Testis (tissue), 2 donors: ENCODE measurements at regions not wholly inside any gene's neighbourhood (a gene's known extent, or its start where the extent isn't known, plus 50 kb on each side); places are given as distances from the start of the nearest gene placed in this dataset.

Experiments used
- DNase-seq: peaks from one replicate; pipeline ENCODE4 v3.0.0-alpha.2; 2019
- H3K27ac ChIP-seq, 2 donors: fragments of 200-600 bp; sonication (generic); one replicate each; pipeline ENCODE4 v1.5.1; 2019
- H3K27me3 ChIP-seq: fragments of 200-600 bp; sonication (generic); one replicate; pipeline ENCODE4 v1.5.1; 2019
- H3K36me3 ChIP-seq: fragments of 200-600 bp; sonication (generic); one replicate; pipeline ENCODE4 v1.5.1; 2017; ENCODE audit warnings: low read depth; ENCODE audit errors: missing control alignments
- H3K4me1 ChIP-seq: fragments of 200-600 bp; sonication (generic); one replicate; pipeline ENCODE4 v1.5.1; 2019
- H3K4me3 ChIP-seq, 2 donors: fragments of 200-600 bp; sonication (generic); one replicate each; pipeline ENCODE4 v1.5.1; 2017 to 2019
- H3K9me3 ChIP-seq: fragments of 200-600 bp; sonication (generic); one replicate; pipeline ENCODE4 v1.5.1; 2017
- POLR2A ChIP-seq: fragments of 450-650 bp; IDR thresholded peaks from one replicate; pipeline ENCODE4 v1.6.1; 2017; ENCODE audit warnings: antibody characterized with exemption, mild to moderate bottlenecking, moderate library complexity
- WGBS, 2 donors: methylation state at CpG; one replicate each; pipeline ENCODE4 v1.1.5; 2018; 5-methylcytosine and 5-hydroxymethylcytosine counted together
- intact Hi-C: fragments of 100-400 bp; cut with DNase I; formaldehyde crosslinking; loops from one replicate; pipeline ENCODE4 v1.15.1; 2023; ENCODE audit warnings: low total_unique reads
- TF ChIP-seq, protein P1 (sequence below), 3 experiments: fragments of 450-650 bp in 2 of 3; fragments of 200-600 bp in 1 of 3; sonication (generic) in 1 of 3; IDR thresholded peaks; one replicate each; pipeline ENCODE4 v1.5.1; 2016 to 2019; ENCODE audit warnings: antibody characterized with exemption in 3 of 3, mild to moderate bottlenecking in 2 of 3, moderate library complexity in 1 of 3

DNA sequence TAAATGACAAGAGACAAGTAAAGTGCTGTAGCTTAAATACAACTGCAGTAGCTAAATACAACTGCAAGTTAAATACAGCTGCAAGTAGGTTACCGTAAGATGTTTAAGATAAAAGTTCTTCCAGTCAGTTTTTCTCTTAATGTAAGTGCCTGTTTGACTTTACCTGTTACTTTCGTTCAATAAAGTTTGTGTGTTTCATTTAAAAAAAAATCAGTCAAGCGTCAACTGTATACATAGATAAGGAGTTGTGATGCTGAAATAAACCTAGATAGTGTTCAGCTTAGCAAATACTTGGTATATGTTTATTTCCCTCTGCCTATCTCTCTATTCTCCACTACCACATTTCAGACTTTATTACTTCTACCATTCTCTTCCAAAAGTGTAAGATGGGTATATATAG, 221.2 kb downstream of the NR2F2 start:
- Histone ChIP-seq H3K9me3 (no peaks in the 10 kb centered on the region), H3K27ac (no peak overlapping the region), H3K27me3 (no peaks in the 10 kb centered on the region), H3K4me3 (no peak overlapping the region), H3K4me1 (no peaks in the 10 kb centered on the region), H3K36me3 (no peaks in the 10 kb centered on the region)
- no peak for TF ChIP-seq POLR2A
- TF ChIP-seq, protein P1, sequence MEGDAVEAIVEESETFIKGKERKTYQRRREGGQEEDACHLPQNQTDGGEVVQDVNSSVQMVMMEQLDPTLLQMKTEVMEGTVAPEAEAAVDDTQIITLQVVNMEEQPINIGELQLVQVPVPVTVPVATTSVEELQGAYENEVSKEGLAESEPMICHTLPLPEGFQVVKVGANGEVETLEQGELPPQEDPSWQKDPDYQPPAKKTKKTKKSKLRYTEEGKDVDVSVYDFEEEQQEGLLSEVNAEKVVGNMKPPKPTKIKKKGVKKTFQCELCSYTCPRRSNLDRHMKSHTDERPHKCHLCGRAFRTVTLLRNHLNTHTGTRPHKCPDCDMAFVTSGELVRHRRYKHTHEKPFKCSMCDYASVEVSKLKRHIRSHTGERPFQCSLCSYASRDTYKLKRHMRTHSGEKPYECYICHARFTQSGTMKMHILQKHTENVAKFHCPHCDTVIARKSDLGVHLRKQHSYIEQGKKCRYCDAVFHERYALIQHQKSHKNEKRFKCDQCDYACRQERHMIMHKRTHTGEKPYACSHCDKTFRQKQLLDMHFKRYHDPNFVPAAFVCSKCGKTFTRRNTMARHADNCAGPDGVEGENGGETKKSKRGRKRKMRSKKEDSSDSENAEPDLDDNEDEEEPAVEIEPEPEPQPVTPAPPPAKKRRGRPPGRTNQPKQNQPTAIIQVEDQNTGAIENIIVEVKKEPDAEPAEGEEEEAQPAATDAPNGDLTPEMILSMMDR (IDR thresholded peaks at IDR 0.05), result no peak
- WGBS, 2 donors, result 84 to 88% methylated on average over 3 of the region's 3 CpGs
- DNase-seq, result no peak
- intact Hi-C loops, result no loop called here

DNA sequence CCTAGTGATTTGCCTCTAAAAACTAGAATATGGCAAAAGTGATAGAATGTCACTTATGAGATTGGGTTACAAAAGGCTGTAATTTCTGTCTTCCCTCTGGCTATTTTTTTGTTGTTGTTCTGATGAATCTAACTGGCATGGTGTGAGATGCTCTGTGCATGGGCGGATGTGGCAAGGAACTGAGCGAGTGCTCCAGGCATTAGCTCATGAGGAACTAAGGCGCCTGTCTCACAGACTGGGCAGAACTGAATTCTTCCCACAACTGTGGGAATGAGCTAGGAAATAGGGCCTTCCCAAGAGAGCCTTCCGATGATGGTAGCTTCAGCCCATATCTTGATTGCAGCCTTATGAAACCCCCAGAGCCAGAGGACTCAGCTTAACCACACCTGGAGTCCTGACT, 222.5 kb downstream of the NR2F2 start:
- DNase-seq, result no peak
- H3K27me3 ChIP-seq, result no peaks in the 10 kb centered on the region
- WGBS, 2 donors, result 87 to 92% methylated on average over 4 of the region's 4 CpGs
- no peaks in the 10 kb centered on the region for H3K9me3 ChIP-seq
- H3K36me3 ChIP-seq, result no peaks in the 10 kb centered on the region
- TF ChIP-seq, protein P1 (IDR thresholded peaks at IDR 0.05), result no peak
- TF ChIP-seq POLR2A, result no peak
- no peaks in the 10 kb centered on the region for H3K4me1 ChIP-seq
- no peak overlapping the region for H3K4me3 ChIP-seq
- H3K27ac ChIP-seq, result no peak overlapping the region
- intact Hi-C loops, result no loop called here

DNA sequence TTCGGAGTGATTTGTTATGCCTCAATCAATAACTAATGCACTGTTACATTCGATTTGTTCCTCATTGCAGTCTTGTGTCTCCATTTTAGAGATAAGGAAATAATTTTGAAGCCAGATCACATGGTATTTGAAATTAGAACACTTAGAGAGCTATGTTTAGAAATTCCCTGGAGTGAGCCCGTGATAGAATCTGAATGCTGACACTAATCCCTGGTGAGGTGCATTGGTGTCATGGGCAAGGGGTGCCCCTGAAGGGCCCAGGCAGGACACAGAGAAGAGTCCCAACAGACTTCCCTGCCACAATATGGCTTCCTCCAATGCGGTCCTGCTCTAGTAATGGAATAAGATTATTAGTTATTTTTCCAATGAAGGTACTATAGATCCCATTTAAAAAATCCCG, 223.0 kb downstream of the NR2F2 start:
- DNase-seq, result no peak
- no peak for TF ChIP-seq POLR2A
- TF ChIP-seq, protein P1 (IDR thresholded peaks at IDR 0.05), result no peak
- no peaks in the 10 kb centered on the region for H3K4me1 ChIP-seq
- no peaks in the 10 kb centered on the region for H3K9me3 ChIP-seq
- intact Hi-C loops, result no loop called here
- no peak overlapping the region for H3K4me3 ChIP-seq
- WGBS, 2 donors, result 80 to 93% methylated on average over 5 of the region's 5 CpGs
- no peaks in the 10 kb centered on the region for H3K27me3 ChIP-seq
- H3K36me3 ChIP-seq, result no peaks in the 10 kb centered on the region
- H3K27ac ChIP-seq, result no peak overlapping the region

DNA sequence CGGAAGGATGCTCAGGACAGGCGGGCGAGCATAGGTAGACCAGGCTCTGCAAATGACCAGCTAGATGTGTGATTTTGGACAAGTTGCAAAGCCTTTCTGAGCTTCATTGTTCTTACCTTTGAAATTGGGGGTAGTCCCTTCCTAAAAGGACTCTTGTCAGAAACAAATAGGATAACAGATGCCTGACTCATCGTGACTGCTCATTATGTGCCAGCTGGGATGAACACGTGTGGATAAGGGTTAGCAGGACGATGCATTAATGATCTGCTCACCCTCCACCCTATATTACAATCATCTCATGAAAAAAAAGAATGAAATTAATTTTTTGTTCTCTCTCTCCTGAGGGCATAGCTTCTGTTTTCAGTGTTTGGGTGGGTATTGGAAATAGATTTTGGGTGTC, 223.4 kb downstream of the NR2F2 start:
- no peaks in the 10 kb centered on the region for H3K36me3 ChIP-seq
- no peak overlapping the region for H3K27ac ChIP-seq
- no peaks in the 10 kb centered on the region for H3K9me3 ChIP-seq
- no peak for DNase-seq
- WGBS, 2 donors, result 87 to 88% methylated on average over 6 of the region's 6 CpGs
- intact Hi-C loops, result no loop called here
- no peak overlapping the region for H3K4me3 ChIP-seq
- H3K27me3 ChIP-seq, result no peaks in the 10 kb centered on the region
- no peaks in the 10 kb centered on the region for H3K4me1 ChIP-seq
- TF ChIP-seq, protein P1 (IDR thresholded peaks at IDR 0.05), result no peak
- TF ChIP-seq POLR2A, result no peak

DNA sequence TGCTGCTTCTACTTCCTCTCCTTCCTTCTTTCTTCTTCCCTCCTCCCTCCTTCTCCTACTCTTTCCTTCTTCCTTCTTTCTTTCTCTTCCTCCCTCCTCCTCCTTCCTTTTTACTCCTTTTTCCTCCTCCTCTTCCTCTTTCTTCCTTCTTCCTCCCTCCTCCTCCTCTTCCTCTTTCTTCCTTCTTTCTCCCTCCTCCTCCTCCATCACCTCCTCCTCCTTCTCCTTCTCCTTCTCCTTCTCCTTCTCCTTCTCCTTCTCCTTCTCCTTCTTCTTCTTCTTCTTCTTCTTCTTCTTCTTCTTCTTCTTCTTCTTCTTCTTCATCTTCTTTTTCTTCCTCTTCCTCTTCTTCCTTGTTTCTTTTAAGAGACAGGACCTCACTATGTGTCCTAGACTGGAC, 224.0 kb downstream of the NR2F2 start:
- no peak for DNase-seq
- no peaks in the 10 kb centered on the region for H3K27me3 ChIP-seq
- no peak overlapping the region for H3K4me3 ChIP-seq
- H3K4me1 ChIP-seq, result no peaks in the 10 kb centered on the region
- intact Hi-C loops, result no loop called here
- H3K36me3 ChIP-seq, result no peaks in the 10 kb centered on the region
- TF ChIP-seq, protein P1 (IDR thresholded peaks at IDR 0.05), result no peak
- TF ChIP-seq POLR2A, result no peak
- no peaks in the 10 kb centered on the region for H3K9me3 ChIP-seq
- H3K27ac ChIP-seq, result no peak overlapping the region
